ENCODE measurements at regions not wholly inside any gene's neighbourhood (a gene's known extent, or its start where the extent isn't known, plus 50 kb on each side); places are given as distances from the start of the nearest gene placed in this dataset.

DNA sequence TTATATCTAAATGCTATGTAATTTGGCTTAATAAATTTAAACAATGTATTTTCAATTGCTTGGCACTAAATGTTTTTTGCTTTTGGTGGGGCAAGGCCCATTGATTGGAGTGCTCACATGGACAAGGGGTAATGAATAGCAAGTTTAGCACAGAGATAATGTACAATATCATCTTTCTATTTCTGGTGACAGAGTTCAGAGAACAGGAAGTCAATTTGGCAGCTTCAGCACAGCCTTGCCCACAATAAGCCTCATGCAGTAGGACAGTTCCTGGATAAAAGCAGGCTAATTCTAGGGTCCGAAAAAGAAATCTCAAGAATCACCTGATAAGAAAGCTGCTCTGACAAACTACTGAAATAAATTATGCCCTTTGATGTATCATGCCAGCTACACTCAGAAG, 443.9 kb upstream of the FSHR start:
- no peak overlapping the region for H2AFZ ChIP-seq
- Mint-ChIP-seq H3K27me3 (ENCODE audit: insufficient read depth, low read depth, poor library complexity) (peaks cover 2% of the 10 kb centered on the region), H3K27ac (no peak overlapping the region), H3K9me3 (peaks cover 22% of the 10 kb centered on the region), H3K4me3 (no peak overlapping the region), H3K36me3 (ENCODE audit: low read depth) (peaks cover 11% of the 10 kb centered on the region; the same call in 2 of the 3 replicates), H3K4me1 (no peaks in the 10 kb centered on the region)
- TF ChIP-seq ZNF462 (CRISPR knock-in tag; IDR thresholded peaks at IDR 0.05) (no peak), ZNF331 (CRISPR knock-in tag; IDR thresholded peaks at IDR 0.05; ENCODE audit: low read depth) (no peak), STAT1 (IDR thresholded peaks at IDR 0.05; ENCODE audit: unreplicated experiment) (no peak), ETS1 (IDR thresholded peaks at IDR 0.05) (no peak), ZNF114 (CRISPR knock-in tag; IDR thresholded peaks at IDR 0.05) (no peak), POLR2AphosphoS5 (IDR thresholded peaks at IDR 0.05; ENCODE audit: low read depth) (no peak), NANOG (IDR thresholded peaks at IDR 0.05; ENCODE audit: borderline replicate concordance) (no peak), CREB1 (CRISPR knock-in tag; IDR thresholded peaks at IDR 0.05; ENCODE audit: low read depth) (no peak), JUNB (IDR thresholded peaks at IDR 0.05; ENCODE audit: unreplicated experiment) (no peak), EZH2phosphoT487 (IDR thresholded peaks at IDR 0.05; ENCODE audit: unreplicated experiment) (no peak), EZH2 (IDR thresholded peaks at IDR 0.05; ENCODE audit: low read depth, unreplicated experiment) (no peak)
- TF ChIP-seq, protein P1, sequence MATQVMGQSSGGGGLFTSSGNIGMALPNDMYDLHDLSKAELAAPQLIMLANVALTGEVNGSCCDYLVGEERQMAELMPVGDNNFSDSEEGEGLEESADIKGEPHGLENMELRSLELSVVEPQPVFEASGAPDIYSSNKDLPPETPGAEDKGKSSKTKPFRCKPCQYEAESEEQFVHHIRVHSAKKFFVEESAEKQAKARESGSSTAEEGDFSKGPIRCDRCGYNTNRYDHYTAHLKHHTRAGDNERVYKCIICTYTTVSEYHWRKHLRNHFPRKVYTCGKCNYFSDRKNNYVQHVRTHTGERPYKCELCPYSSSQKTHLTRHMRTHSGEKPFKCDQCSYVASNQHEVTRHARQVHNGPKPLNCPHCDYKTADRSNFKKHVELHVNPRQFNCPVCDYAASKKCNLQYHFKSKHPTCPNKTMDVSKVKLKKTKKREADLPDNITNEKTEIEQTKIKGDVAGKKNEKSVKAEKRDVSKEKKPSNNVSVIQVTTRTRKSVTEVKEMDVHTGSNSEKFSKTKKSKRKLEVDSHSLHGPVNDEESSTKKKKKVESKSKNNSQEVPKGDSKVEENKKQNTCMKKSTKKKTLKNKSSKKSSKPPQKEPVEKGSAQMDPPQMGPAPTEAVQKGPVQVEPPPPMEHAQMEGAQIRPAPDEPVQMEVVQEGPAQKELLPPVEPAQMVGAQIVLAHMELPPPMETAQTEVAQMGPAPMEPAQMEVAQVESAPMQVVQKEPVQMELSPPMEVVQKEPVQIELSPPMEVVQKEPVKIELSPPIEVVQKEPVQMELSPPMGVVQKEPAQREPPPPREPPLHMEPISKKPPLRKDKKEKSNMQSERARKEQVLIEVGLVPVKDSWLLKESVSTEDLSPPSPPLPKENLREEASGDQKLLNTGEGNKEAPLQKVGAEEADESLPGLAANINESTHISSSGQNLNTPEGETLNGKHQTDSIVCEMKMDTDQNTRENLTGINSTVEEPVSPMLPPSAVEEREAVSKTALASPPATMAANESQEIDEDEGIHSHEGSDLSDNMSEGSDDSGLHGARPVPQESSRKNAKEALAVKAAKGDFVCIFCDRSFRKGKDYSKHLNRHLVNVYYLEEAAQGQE (IDR thresholded peaks at IDR 0.05; ENCODE audit: unreplicated experiment), result no peak
- TF ChIP-seq, protein P2, sequence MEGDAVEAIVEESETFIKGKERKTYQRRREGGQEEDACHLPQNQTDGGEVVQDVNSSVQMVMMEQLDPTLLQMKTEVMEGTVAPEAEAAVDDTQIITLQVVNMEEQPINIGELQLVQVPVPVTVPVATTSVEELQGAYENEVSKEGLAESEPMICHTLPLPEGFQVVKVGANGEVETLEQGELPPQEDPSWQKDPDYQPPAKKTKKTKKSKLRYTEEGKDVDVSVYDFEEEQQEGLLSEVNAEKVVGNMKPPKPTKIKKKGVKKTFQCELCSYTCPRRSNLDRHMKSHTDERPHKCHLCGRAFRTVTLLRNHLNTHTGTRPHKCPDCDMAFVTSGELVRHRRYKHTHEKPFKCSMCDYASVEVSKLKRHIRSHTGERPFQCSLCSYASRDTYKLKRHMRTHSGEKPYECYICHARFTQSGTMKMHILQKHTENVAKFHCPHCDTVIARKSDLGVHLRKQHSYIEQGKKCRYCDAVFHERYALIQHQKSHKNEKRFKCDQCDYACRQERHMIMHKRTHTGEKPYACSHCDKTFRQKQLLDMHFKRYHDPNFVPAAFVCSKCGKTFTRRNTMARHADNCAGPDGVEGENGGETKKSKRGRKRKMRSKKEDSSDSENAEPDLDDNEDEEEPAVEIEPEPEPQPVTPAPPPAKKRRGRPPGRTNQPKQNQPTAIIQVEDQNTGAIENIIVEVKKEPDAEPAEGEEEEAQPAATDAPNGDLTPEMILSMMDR (conservative IDR thresholded peaks at IDR 0.05; ENCODE audit: low read depth in 2 of 2), result no peak
- H3K79me2 ChIP-seq (replicated peaks; ENCODE audit: insufficient read depth), result no peaks in the 10 kb centered on the region
- H3K4me1 ChIP-seq (ENCODE audit: insufficient read depth), result no peaks in the 10 kb centered on the region
- no peaks in the 10 kb centered on the region for H3F3A ChIP-seq (replicated peaks; ENCODE audit: low read depth)
- no peaks in the 10 kb centered on the region for H3K36me3 ChIP-seq (ENCODE audit: insufficient read depth)
- no peak overlapping the region for H3K4me2 ChIP-seq
- 0 out of 2 replicates have a peak, but pooled peaks cover 3% of the 10 kb centered on the region for H3K9me2 ChIP-seq (ENCODE audit: insufficient read depth)
- H3K27me3 ChIP-seq (ENCODE audit: insufficient read depth), result no peaks in the 10 kb centered on the region
- DNase-seq (ENCODE audit: low spot score) (no peak), ATAC-seq (no peak)
- H4K20me1 ChIP-seq (replicated peaks; ENCODE audit: insufficient read depth), result no peaks in the 10 kb centered on the region
- H3K27ac ChIP-seq (ENCODE audit: low read depth), result no peak overlapping the region
- H3K4me3 ChIP-seq, result no peak overlapping the region

Data from GM23338 (cell line).